C4-2B (cell line): ENCODE measurements at regions not wholly inside any gene's neighbourhood (a gene's known extent, or its start where the extent isn't known, plus 50 kb on each side); places are given as distances from the start of the nearest gene placed in this dataset.
A peak's percentile ranks its signal among the peaks of the same experiment; 100 is the strongest.

ENCODE experiments used
- H3K27ac ChIP-seq: fragments of 450-650 bp; 2 replicates; pipeline ENCODE4 v1.5.1; 2017
- ZFX ChIP-seq: fragments of 450-650 bp; IDR thresholded peaks from 2 replicates; pipeline ENCODE4 v1.6.1; 2017
- TF ChIP-seq, protein P1 (sequence below): fragments of 450-650 bp; conservative IDR thresholded peaks from 2 replicates; pipeline ENCODE4 v1.5.1; 2017; ENCODE audit warnings: mild to moderate bottlenecking

DNA sequence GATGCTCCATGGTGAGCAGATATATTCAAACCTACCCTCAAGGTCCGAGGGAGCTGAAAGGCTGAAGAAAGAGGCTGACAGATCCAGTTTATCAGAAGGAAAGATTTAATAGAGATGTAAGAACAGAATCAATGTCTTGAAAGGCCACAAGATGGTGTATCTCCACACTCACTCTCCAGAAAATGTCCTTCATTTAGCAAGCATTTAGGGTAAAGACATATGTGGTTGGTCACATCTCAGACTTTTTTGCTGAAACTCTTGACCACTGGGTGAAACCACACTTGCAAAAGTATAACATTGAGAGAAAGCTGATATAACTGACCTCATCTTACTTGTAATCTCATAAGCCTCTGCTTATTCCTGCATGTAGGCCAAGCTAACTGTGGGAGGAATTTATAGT, 745.8 kb upstream of the GALNTL6 start:
- no peak for TF ChIP-seq ZFX
- TF ChIP-seq, protein P1, sequence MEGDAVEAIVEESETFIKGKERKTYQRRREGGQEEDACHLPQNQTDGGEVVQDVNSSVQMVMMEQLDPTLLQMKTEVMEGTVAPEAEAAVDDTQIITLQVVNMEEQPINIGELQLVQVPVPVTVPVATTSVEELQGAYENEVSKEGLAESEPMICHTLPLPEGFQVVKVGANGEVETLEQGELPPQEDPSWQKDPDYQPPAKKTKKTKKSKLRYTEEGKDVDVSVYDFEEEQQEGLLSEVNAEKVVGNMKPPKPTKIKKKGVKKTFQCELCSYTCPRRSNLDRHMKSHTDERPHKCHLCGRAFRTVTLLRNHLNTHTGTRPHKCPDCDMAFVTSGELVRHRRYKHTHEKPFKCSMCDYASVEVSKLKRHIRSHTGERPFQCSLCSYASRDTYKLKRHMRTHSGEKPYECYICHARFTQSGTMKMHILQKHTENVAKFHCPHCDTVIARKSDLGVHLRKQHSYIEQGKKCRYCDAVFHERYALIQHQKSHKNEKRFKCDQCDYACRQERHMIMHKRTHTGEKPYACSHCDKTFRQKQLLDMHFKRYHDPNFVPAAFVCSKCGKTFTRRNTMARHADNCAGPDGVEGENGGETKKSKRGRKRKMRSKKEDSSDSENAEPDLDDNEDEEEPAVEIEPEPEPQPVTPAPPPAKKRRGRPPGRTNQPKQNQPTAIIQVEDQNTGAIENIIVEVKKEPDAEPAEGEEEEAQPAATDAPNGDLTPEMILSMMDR, result peak; percentile 20
- H3K27ac ChIP-seq, result no peak overlapping the region

DNA sequence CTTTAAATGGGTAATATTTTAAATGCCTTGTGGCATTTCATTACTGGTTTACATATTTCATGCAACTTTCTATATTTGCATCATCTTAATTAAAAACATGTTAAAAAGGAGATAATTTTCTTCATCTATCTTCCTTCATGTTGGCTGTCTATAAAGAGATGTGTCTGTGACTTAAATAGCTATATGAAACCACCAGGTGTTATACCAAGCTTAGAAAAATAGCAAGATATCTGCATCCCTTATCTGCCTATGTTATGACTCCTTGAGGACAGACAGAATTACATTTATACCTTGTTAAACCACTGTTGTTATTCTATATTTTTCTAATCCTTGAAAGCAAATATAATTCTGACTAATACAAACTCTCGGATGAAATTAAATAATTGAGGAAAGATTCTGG, 763.8 kb upstream of the GALNTL6 start:
- H3K27ac ChIP-seq, result no peak overlapping the region
- TF ChIP-seq ZFX, result no peak
- TF ChIP-seq, protein P1, result no peak

DNA sequence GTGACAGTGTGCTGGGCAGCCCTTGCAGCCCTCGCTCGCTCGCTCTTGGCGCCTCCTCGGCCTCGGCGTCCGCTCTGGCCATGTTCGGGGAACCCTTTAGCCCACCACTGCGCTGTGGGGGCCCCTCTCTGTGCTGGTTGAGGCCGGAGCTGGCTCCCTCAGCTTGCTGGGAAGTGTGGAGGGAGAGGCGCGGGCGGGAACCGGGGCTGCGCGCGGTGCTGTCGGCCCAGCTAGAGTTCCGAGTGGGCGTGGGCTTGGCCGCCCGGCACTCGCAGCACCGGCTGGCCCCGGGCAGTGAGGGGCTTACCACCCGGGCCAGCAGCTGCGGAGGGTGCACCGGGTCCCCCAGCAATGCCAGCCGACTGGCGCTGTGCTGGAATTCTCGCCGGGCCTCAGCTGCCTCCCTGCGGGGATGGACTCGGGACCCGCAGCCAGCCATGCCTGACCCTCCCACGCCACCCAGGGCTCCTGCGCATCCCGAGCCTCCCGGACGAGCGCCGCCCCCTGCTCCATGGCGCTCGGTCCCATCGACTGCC, 770.1 kb upstream of the GALNTL6 start:
- TF ChIP-seq, protein P1, result no peak
- TF ChIP-seq ZFX, result no peak
- H3K27ac ChIP-seq, result no peak overlapping the region

GRCh38 chr4:171035909-171036308, 777.3 kb upstream of the GALNTL6 start:
- no peak overlapping the region for H3K27ac ChIP-seq

DNA sequence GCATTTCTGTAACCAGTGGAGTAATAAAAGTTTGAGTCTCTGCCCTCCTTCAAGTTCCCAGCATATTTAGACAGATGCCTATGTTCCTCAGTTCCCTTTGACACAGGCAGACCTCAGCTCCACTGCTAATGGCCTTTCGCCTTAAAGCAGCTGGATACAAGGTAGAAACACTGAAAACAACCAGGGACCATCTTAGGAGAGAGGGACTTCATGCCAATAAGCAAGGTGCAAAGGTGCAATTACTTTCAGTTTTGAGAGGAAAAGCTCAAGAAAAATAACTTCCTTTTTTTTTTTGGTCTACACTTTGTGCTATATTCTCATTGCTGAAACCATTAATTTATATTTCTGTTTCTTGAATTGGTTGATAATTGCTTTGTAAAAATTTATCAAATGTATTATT, 781.9 kb upstream of the GALNTL6 start:
- TF ChIP-seq, protein P1, result no peak
- TF ChIP-seq ZFX, result no peak
- no peak overlapping the region for H3K27ac ChIP-seq

More at GRCh38 chr4:171035909-171036308, 777.3 kb upstream of the GALNTL6 start:
- TF ChIP-seq, protein P1, result no peak
- no peak for TF ChIP-seq ZFX

- TF ChIP-seq, protein P1, result no peak
- TF ChIP-seq ZFX, result no peak
- no peak overlapping the region for H3K27ac ChIP-seq
Measured at GRCh38 chr4:171025776-171026175, 787.4 kb upstream of the GALNTL6 start.

DNA sequence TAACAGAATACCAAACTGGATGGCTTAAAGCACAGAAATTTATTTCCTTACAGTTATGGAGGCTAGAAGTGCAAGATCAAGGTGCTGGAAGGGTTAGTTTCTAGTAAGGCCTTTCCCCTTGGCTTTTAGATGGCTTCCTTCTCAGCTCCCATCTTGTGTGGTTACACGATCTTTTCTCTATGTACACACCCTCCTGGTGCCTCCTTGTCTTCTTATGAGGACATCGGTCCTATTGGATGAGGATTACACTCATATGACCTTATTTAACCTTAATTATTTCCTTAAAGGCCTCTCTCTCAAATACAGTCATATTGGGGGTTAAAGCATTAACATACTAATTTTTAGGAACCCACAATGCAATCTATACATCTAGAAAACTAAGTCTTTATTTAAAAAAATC, 787.9 kb upstream of the GALNTL6 start:
- TF ChIP-seq ZFX, result no peak
- TF ChIP-seq, protein P1, result no peak
- no peak overlapping the region for H3K27ac ChIP-seq
